NCI-H460 (cell line): ENCODE measurements at regions not wholly inside any gene's neighbourhood (a gene's known extent, or its start where the extent isn't known, plus 50 kb on each side); places are given as distances from the start of the nearest gene placed in this dataset.

Experiments
- DNase-seq: peaks from one replicate; pipeline ENCODE4 v3.0.0-alpha.2; 2016; ENCODE audit warnings: low read depth; ENCODE audit errors: extremely low read depth

GRCh38 chr16:18060351-18060750 lies 276.2 kb downstream of the NPIPA8 start:
- no peak for DNase-seq

GRCh38 chr16:18059577-18059976 lies 277.0 kb downstream of the NPIPA8 start:
- DNase-seq = no peak

GRCh38 chr16:18059089-18059488 lies 277.4 kb downstream of the NPIPA8 start:
- no peak for DNase-seq

- DNase-seq = no peak
Observed at GRCh38 chr16:18055411-18055916, 281.1 kb downstream of the NPIPA8 start.

GRCh38 chr16:18050777-18051176 lies 285.8 kb downstream of the NPIPA8 start:
- no peak for DNase-seq

GRCh38 chr16:18050234-18050633 lies 286.3 kb downstream of the NPIPA8 start:
- no peak for DNase-seq

- no peak for DNase-seq
Observed at GRCh38 chr16:18049547-18050133, 286.9 kb downstream of the NPIPA8 start.

- no peak for DNase-seq
Observed at GRCh38 chr16:18048853-18049546, 287.5 kb downstream of the NPIPA8 start.

GRCh38 chr16:18047761-18048160 lies 288.8 kb downstream of the NPIPA8 start:
- no peak for DNase-seq

GRCh38 chr16:18045356-18045755 lies 291.2 kb downstream of the NPIPA8 start:
- DNase-seq = no peak

- DNase-seq = no peak
Observed at GRCh38 chr16:18041864-18042834, 294.4 kb downstream of the NPIPA8 start.

- no peak for DNase-seq
Observed at GRCh38 chr16:18039931-18040330, 296.6 kb downstream of the NPIPA8 start.

GRCh38 chr16:18037051-18037450 lies 299.5 kb downstream of the NPIPA8 start:
- no peak for DNase-seq

- DNase-seq = no peak
Observed at GRCh38 chr16:18024611-18025010, 311.9 kb downstream of the NPIPA8 start.

GRCh38 chr16:18018376-18018775 lies 318.2 kb downstream of the NPIPA8 start:
- no peak for DNase-seq

- no peak for DNase-seq
Observed at GRCh38 chr16:18013863-18014262, 322.7 kb downstream of the NPIPA8 start.

- DNase-seq = no peak
Observed at GRCh38 chr16:18008356-18008755, 328.2 kb downstream of the NPIPA8 start.

- DNase-seq = no peak
Observed at GRCh38 chr16:18003033-18003432, 333.5 kb downstream of the NPIPA8 start.

GRCh38 chr16:17998996-17999395 lies 337.5 kb downstream of the NPIPA8 start:
- no peak for DNase-seq

- no peak for DNase-seq
Observed at GRCh38 chr16:17998550-17998949, 338.0 kb downstream of the NPIPA8 start.

GRCh38 chr16:17994027-17994426 lies 342.5 kb downstream of the NPIPA8 start:
- DNase-seq = no peak
